Endodermal cell (in vitro differentiated cells): ENCODE measurements at regions not wholly inside any gene's neighbourhood (a gene's known extent, or its start where the extent isn't known, plus 50 kb on each side); places are given as distances from the start of the nearest gene placed in this dataset.

Source experiments
- DNase-seq: peaks from one replicate; pipeline ENCODE4 v3.0.0-alpha.2; 2017
- H3K27ac ChIP-seq: 2 replicates; pipeline ENCODE4 v1.5.1; 2013; ENCODE audit warnings: mild to moderate bottlenecking, low read depth, low read length, moderate library complexity
- H3K27me3 ChIP-seq: 2 replicates; pipeline ENCODE4 v1.6.1; 2013; ENCODE audit warnings: mild to moderate bottlenecking, low read length, moderate library complexity; ENCODE audit not compliant: insufficient read depth, control insufficient read depth, poor library complexity, severe bottlenecking
- H3K36me3 ChIP-seq: 2 replicates; pipeline ENCODE4 v1.7.0; 2013; ENCODE audit warnings: mild to moderate bottlenecking, low read length, moderate library complexity; ENCODE audit not compliant: control insufficient read depth, insufficient read depth
- H3K4me1 ChIP-seq: one replicate; pipeline ENCODE4 v1.7.0; 2013; ENCODE audit warnings: low read length; ENCODE audit not compliant: control insufficient read depth, insufficient read depth
- H3K4me3 ChIP-seq: 2 replicates; pipeline ENCODE4 v1.5.1; 2013; ENCODE audit warnings: mild to moderate bottlenecking, low read length, moderate library complexity
- H3K9ac ChIP-seq: 2 replicates; pipeline ENCODE4 v1.6.1; 2013; ENCODE audit warnings: mild to moderate bottlenecking, low read length, moderate library complexity; ENCODE audit not compliant: poor library complexity, severe bottlenecking; ENCODE audit errors: extremely low read depth
- H3K9me3 ChIP-seq: 2 replicates; pipeline ENCODE4 v1.6.1; 2013; ENCODE audit warnings: mild to moderate bottlenecking, low read length, moderate library complexity; ENCODE audit not compliant: control insufficient read depth
- H3K27ac Mint-ChIP-seq: 2 replicates; pipeline ENCODE4 v1.8.0; 2020; ENCODE audit warnings: mixed read lengths
- H3K27me3 Mint-ChIP-seq: 2 replicates; pipeline ENCODE4 v1.8.0; 2021; ENCODE audit warnings: mild to moderate bottlenecking, mixed read lengths; ENCODE audit not compliant: insufficient read depth
- H3K36me3 Mint-ChIP-seq: 2 replicates; pipeline ENCODE4 v1.8.0; 2020; ENCODE audit warnings: low read depth, mixed read lengths
- H3K4me1 Mint-ChIP-seq: 2 replicates; pipeline ENCODE4 v1.8.0; 2020; ENCODE audit warnings: mixed read lengths
- H3K4me3 Mint-ChIP-seq: 2 replicates; pipeline ENCODE4 v1.8.0; 2020; ENCODE audit warnings: mild to moderate bottlenecking, moderate library complexity, mixed read lengths
- H3K9me3 Mint-ChIP-seq: 2 replicates; pipeline ENCODE4 v1.8.0; 2020; ENCODE audit warnings: mild to moderate bottlenecking, mixed read lengths
- WGBS, 2 experiments: methylation state at CpG; one replicate each; pipeline versions ENCODE4 v1.1.5 to v1.1.7; 2013; ENCODE audit warnings: missing lambda C conversion rate in 2 of 2, mixed read lengths in 1 of 2; ENCODE audit not compliant: insufficient coverage in 1 of 2, insufficient read length in 1 of 2; 5-methylcytosine and 5-hydroxymethylcytosine counted together
- TF ChIP-seq, protein P1 (sequence below): fragments of 200-600 bp; sonication (generic); conservative IDR thresholded peaks from 2 replicates; pipeline ENCODE4 v1.5.0; 2021; ENCODE audit warnings: antibody characterized with exemption, mild to moderate bottlenecking

DNA sequence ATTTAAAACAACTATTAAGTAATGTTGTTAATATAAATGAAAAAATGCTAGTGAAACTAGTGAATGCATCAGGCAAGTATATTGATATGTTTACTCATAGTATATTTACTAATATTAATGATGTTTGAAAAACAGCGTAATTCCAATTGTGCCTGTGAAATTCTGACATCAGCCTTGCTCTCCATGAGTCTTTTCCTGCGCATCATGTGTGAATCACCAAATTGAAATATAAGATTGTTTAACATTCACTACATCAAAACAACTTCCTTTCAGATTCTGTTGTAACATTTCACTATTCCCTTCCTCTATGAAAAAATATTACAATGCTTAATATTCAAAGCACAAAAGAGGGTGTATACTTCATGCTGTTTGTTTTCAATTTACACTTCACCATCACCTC is 1995.9 kb upstream of the SEL1L start:
- no peaks in the 10 kb centered on the region for H3K36me3 ChIP-seq
- TF ChIP-seq, protein P1, sequence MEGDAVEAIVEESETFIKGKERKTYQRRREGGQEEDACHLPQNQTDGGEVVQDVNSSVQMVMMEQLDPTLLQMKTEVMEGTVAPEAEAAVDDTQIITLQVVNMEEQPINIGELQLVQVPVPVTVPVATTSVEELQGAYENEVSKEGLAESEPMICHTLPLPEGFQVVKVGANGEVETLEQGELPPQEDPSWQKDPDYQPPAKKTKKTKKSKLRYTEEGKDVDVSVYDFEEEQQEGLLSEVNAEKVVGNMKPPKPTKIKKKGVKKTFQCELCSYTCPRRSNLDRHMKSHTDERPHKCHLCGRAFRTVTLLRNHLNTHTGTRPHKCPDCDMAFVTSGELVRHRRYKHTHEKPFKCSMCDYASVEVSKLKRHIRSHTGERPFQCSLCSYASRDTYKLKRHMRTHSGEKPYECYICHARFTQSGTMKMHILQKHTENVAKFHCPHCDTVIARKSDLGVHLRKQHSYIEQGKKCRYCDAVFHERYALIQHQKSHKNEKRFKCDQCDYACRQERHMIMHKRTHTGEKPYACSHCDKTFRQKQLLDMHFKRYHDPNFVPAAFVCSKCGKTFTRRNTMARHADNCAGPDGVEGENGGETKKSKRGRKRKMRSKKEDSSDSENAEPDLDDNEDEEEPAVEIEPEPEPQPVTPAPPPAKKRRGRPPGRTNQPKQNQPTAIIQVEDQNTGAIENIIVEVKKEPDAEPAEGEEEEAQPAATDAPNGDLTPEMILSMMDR: no peak
- Mint-ChIP-seq H3K27me3 (no peaks in the 10 kb centered on the region), H3K4me3 (no peak overlapping the region), H3K4me1 (peaks cover 13% of the 10 kb centered on the region), H3K36me3 (peaks cover 3% of the 10 kb centered on the region), H3K27ac (no peak overlapping the region), H3K9me3 (peaks cover 10% of the 10 kb centered on the region)
- no peaks in the 10 kb centered on the region for H3K4me1 ChIP-seq
- no peaks in the 10 kb centered on the region for H3K27me3 ChIP-seq
- H3K9me3 ChIP-seq: peaks cover 5% of the 10 kb centered on the region
- WGBS, 2 experiments: 100% methylated on average over 2 of the region's 2 CpGs; no CpG with 5 or more reads in 1 of the 2 experiments
- DNase-seq: no peak
- H3K4me3 ChIP-seq: peak overlapping the region; percentile 57
- H3K9ac ChIP-seq: no peak overlapping the region
- H3K27ac ChIP-seq: no peak overlapping the region

DNA sequence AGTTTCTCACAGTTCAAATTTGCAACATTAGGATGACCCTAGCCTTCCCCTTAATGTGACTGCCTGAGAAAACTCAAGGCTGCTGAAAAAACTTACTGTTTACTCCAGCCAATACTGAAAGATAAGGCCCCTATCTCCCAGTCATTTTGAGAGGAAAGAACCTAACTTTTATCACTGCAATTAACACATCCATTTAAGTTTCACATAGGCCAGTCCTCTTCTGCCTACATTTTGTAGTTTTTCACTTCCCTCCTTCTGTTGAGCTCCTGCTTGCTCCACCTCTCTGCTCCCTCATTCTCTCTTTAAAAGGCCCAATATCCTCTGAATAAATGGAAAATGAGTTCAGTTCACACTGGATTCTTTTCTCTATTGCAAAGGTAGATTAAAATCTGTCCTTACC is 1996.2 kb upstream of the FLRT2 start:
- Histone ChIP-seq H3K4me3 (no peak overlapping the region), H3K27me3 (no peaks in the 10 kb centered on the region), H3K27ac (no peak overlapping the region), H3K9me3 (peaks cover 5% of the 10 kb centered on the region), H3K4me1 (no peaks in the 10 kb centered on the region), H3K36me3 (no peaks in the 10 kb centered on the region), H3K9ac (no peak overlapping the region)
- peak overlapping the region; percentile 67 for H3K27ac Mint-ChIP-seq
- no peak overlapping the region for H3K4me3 Mint-ChIP-seq
- DNase-seq: no peak
- H3K4me1 Mint-ChIP-seq: peaks cover 13% of the 10 kb centered on the region
- no peaks in the 10 kb centered on the region for H3K27me3 Mint-ChIP-seq
- peaks cover 3% of the 10 kb centered on the region for H3K36me3 Mint-ChIP-seq
- H3K9me3 Mint-ChIP-seq: peaks cover 9% of the 10 kb centered on the region
- TF ChIP-seq, protein P1: no peak

DNA sequence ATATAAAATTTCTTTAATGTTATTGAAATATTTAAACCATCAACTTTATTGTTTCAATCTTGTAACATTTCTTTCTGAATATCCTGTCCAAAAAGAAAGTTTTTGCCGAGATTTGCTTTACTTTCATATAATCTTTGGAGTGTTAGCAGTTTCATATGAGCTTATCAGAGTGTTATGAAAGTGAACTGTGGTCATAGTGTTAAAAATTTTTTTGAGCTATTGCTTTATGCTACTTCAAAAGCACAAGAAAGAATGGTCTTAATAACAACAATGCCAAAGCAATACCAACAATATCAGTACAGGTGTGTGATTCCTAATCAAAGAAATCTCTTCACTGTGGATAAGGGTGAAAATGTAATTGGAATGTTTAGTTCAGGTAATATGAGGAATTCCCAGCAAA is 1994.9 kb upstream of the FLRT2 start:
- no peaks in the 10 kb centered on the region for H3K27me3 Mint-ChIP-seq

More for the DNA sequence above, 1994.9 kb upstream of the FLRT2 start:
- no peak overlapping the region for H3K9ac ChIP-seq
- H3K27ac ChIP-seq: no peak overlapping the region
- Mint-ChIP-seq H3K4me3 (no peak overlapping the region), H3K4me1 (peaks cover 13% of the 10 kb centered on the region), H3K36me3 (no peaks in the 10 kb centered on the region), H3K27ac (no peak overlapping the region), H3K9me3 (no peaks in the 10 kb centered on the region)
- no peaks in the 10 kb centered on the region for H3K9me3 ChIP-seq
- no peak for DNase-seq
- H3K27me3 ChIP-seq: no peaks in the 10 kb centered on the region
- TF ChIP-seq, protein P1: no peak
- H3K4me3 ChIP-seq: no peak overlapping the region
- H3K4me1 ChIP-seq: no peaks in the 10 kb centered on the region
- H3K36me3 ChIP-seq: no peaks in the 10 kb centered on the region
- WGBS, 2 experiments: 86% methylated on average over 1 of the region's 1 CpG; no CpG with 5 or more reads in 1 of the 2 experiments
